ENCODE measurements at regions not wholly inside any gene's neighbourhood (a gene's known extent, or its start where the extent isn't known, plus 50 kb on each side); places are given as distances from the start of the nearest gene placed in this dataset.

- Histone ChIP-seq H3K79me2 (ENCODE audit: insufficient read depth, low read length) (no peaks in the 10 kb centered on the region), H4K20me1 (ENCODE audit: insufficient read depth, low read length) (no peaks in the 10 kb centered on the region), H3K9me3 (ENCODE audit: low read depth, low read length) (no peaks in the 10 kb centered on the region), H3K4me3 (ENCODE audit: insufficient read depth, low read length) (no peak overlapping the region), H3K4me2 (ENCODE audit: insufficient read depth, low read length) (no peak overlapping the region), H3K27me3 (ENCODE audit: insufficient read depth, low read length) (no peaks in the 10 kb centered on the region), H3K36me3 (ENCODE audit: insufficient read depth, low read length) (no peaks in the 10 kb centered on the region), H2AFZ (ENCODE audit: low read length) (no peak overlapping the region), H3K27ac (ENCODE audit: low read depth, low read length) (no peak overlapping the region), H3K4me1 (ENCODE audit: insufficient read depth, low read length) (no peaks in the 10 kb centered on the region)
- no peak for TF ChIP-seq CTCF (IDR thresholded peaks at IDR 0.05; ENCODE audit: extremely low read depth, low read depth, low read length)
- no peak for DNase-seq (ENCODE audit: insufficient read length, low spot score, missing footprints)
These were observed 181.6 kb upstream of the C14orf180 start for GRCh38 chr14:104397956-104398355.

- peak; percentile 10 for DNase-seq (ENCODE audit: insufficient read length, low spot score, missing footprints)
- Histone ChIP-seq H3K36me3 (ENCODE audit: insufficient read depth, low read length) (no peaks in the 10 kb centered on the region), H3K4me2 (ENCODE audit: insufficient read depth, low read length) (no peak overlapping the region), H3K79me2 (ENCODE audit: insufficient read depth, low read length) (no peaks in the 10 kb centered on the region), H3K4me1 (ENCODE audit: insufficient read depth, low read length) (no peaks in the 10 kb centered on the region), H3K27me3 (ENCODE audit: insufficient read depth, low read length) (no peaks in the 10 kb centered on the region), H2AFZ (ENCODE audit: low read length) (no peak overlapping the region), H3K9me3 (ENCODE audit: low read depth, low read length) (no peaks in the 10 kb centered on the region), H4K20me1 (ENCODE audit: insufficient read depth, low read length) (no peaks in the 10 kb centered on the region), H3K27ac (ENCODE audit: low read depth, low read length) (no peak overlapping the region), H3K4me3 (ENCODE audit: insufficient read depth, low read length) (no peak overlapping the region)
- TF ChIP-seq CTCF (IDR thresholded peaks at IDR 0.05; ENCODE audit: extremely low read depth, low read depth, low read length) = no peak
These were observed 180.9 kb upstream of the C14orf180 start for GRCh38 chr14:104398656-104399055.

- Histone ChIP-seq H3K4me3 (ENCODE audit: insufficient read depth, low read length) (no peak overlapping the region), H3K27ac (ENCODE audit: low read depth, low read length) (no peak overlapping the region), H3K4me2 (ENCODE audit: insufficient read depth, low read length) (no peak overlapping the region), H3K79me2 (ENCODE audit: insufficient read depth, low read length) (no peaks in the 10 kb centered on the region), H4K20me1 (ENCODE audit: insufficient read depth, low read length) (no peaks in the 10 kb centered on the region), H3K4me1 (ENCODE audit: insufficient read depth, low read length) (no peaks in the 10 kb centered on the region), H3K9me3 (ENCODE audit: low read depth, low read length) (no peaks in the 10 kb centered on the region), H3K36me3 (ENCODE audit: insufficient read depth, low read length) (no peaks in the 10 kb centered on the region), H2AFZ (ENCODE audit: low read length) (no peak overlapping the region), H3K27me3 (ENCODE audit: insufficient read depth, low read length) (no peaks in the 10 kb centered on the region)
- no peak for TF ChIP-seq CTCF (IDR thresholded peaks at IDR 0.05; ENCODE audit: extremely low read depth, low read depth, low read length)
- peak; percentile 22 for DNase-seq (ENCODE audit: insufficient read length, low spot score, missing footprints)
These were observed 180.0 kb upstream of the C14orf180 start for GRCh38 chr14:104399432-104400155.

- DNase-seq (ENCODE audit: insufficient read length, low spot score, missing footprints) = no peak
- Histone ChIP-seq H3K4me3 (ENCODE audit: insufficient read depth, low read length) (no peak overlapping the region), H3K36me3 (ENCODE audit: insufficient read depth, low read length) (no peaks in the 10 kb centered on the region), H3K27me3 (ENCODE audit: insufficient read depth, low read length) (no peaks in the 10 kb centered on the region), H4K20me1 (ENCODE audit: insufficient read depth, low read length) (no peaks in the 10 kb centered on the region), H3K27ac (ENCODE audit: low read depth, low read length) (no peak overlapping the region), H3K4me2 (ENCODE audit: insufficient read depth, low read length) (no peak overlapping the region), H2AFZ (ENCODE audit: low read length) (no peak overlapping the region), H3K9me3 (ENCODE audit: low read depth, low read length) (no peaks in the 10 kb centered on the region), H3K79me2 (ENCODE audit: insufficient read depth, low read length) (no peaks in the 10 kb centered on the region), H3K4me1 (ENCODE audit: insufficient read depth, low read length) (no peaks in the 10 kb centered on the region)
- no peak for TF ChIP-seq CTCF (IDR thresholded peaks at IDR 0.05; ENCODE audit: extremely low read depth, low read depth, low read length)
These were observed 179.2 kb upstream of the C14orf180 start for GRCh38 chr14:104400355-104400754.
